ENCODE measurements at regions not wholly inside any gene's neighbourhood (a gene's known extent, or its start where the extent isn't known, plus 50 kb on each side); places are given as distances from the start of the nearest gene placed in this dataset.

- no peak overlapping the region for H3K9ac ChIP-seq (ENCODE audit: low read length)
- H3K27ac ChIP-seq (ENCODE audit: low read depth, low read length), result no peak overlapping the region
- no peaks in the 10 kb centered on the region for H3K27me3 ChIP-seq (ENCODE audit: control insufficient read depth, insufficient read depth, low read length)
- no peak overlapping the region for H3K4me3 ChIP-seq (ENCODE audit: low read length)
- H3K4me1 ChIP-seq (ENCODE audit: control insufficient read depth, insufficient read depth, low read length), result no peaks in the 10 kb centered on the region
- no peaks in the 10 kb centered on the region for H3K36me3 ChIP-seq (ENCODE audit: control insufficient read depth, insufficient read depth, low read length)
Observed at GRCh38 chr4:148828291-148828690, 386.1 kb upstream of the NR3C2 start.

DNA sequence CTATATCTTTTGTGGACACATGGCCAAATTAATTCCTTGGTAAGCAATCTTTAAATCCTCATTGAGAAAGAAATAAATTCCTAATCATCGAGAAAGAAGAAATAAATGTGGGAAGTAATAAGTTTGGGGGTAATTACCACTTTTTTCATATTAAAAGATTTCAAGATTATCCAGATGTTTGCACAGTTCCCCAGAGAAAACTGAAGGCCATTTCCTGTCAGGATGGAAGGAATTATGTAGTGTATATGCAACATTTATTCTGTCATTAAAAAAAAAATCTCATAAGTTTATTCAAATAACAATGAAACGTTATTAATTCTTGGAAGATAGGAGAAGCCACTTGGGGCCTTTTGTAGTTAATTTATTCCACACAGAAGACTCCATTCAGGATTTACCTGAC is 385.6 kb upstream of the NR3C2 start:
- Histone ChIP-seq H3K27me3 (ENCODE audit: control insufficient read depth, insufficient read depth, low read length) (no peaks in the 10 kb centered on the region), H3K27ac (ENCODE audit: low read depth, low read length) (no peak overlapping the region), H3K4me3 (ENCODE audit: low read length) (no peak overlapping the region), H3K36me3 (ENCODE audit: control insufficient read depth, insufficient read depth, low read length) (no peaks in the 10 kb centered on the region), H3K9ac (ENCODE audit: low read length) (no peak overlapping the region), H3K4me1 (ENCODE audit: control insufficient read depth, insufficient read depth, low read length) (no peaks in the 10 kb centered on the region)

- Histone ChIP-seq H3K36me3 (ENCODE audit: control insufficient read depth, insufficient read depth, low read length) (no peaks in the 10 kb centered on the region), H3K9ac (ENCODE audit: low read length) (no peak overlapping the region), H3K27ac (ENCODE audit: low read depth, low read length) (no peak overlapping the region), H3K4me1 (ENCODE audit: control insufficient read depth, insufficient read depth, low read length) (no peaks in the 10 kb centered on the region), H3K4me3 (ENCODE audit: low read length) (no peak overlapping the region), H3K27me3 (ENCODE audit: control insufficient read depth, insufficient read depth, low read length) (no peaks in the 10 kb centered on the region)
Observed at GRCh38 chr4:148823419-148823769, 381.2 kb upstream of the NR3C2 start.

DNA sequence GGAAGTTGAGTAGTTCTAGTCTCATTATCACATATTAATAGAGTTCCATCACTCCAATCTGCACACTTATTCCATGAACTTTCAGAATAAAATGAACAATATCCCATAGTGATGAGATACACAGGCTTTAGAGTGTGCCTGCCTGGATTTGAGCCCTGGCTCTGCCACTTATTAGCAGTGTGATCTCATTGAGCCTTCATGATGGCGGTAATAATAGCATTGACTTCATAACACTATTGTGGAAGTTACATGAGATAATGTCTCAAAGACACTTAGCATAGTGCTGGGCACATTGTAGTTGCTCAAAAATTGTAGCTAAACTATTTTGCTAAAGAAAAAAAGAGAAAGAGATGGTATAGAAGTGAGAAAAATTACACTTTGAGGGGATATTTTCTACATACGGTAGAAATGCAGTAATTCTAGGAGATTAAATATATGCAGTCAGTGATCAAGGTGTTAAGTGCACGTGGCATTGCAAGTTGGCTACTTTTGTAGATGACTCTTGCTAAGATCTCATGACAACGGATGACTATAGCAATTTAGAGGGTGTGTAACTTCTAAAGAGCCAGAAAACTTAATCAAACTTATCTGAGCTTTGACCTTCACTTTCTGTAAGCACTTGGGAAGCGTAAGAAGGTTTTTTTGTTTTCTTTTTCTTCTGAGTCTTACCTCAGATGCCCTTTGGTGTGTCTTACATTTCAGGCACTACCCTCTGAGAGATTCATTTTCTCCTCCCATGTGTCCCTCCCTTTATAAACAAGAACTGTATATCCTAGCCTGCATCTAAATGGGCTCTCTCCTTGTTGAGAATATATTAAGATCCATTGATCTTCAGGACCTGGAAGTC is 380.6 kb upstream of the NR3C2 start:
- no peaks in the 10 kb centered on the region for H3K4me1 ChIP-seq (ENCODE audit: control insufficient read depth, insufficient read depth, low read length)
- H3K27ac ChIP-seq (ENCODE audit: low read depth, low read length), result no peak overlapping the region
- H3K36me3 ChIP-seq (ENCODE audit: control insufficient read depth, insufficient read depth, low read length), result no peaks in the 10 kb centered on the region
- H3K27me3 ChIP-seq (ENCODE audit: control insufficient read depth, insufficient read depth, low read length), result no peaks in the 10 kb centered on the region
- no peak overlapping the region for H3K4me3 ChIP-seq (ENCODE audit: low read length)
- H3K9ac ChIP-seq (ENCODE audit: low read length), result no peak overlapping the region

- H3K27ac ChIP-seq (ENCODE audit: low read depth, low read length), result no peak overlapping the region
- H3K9ac ChIP-seq (ENCODE audit: low read length), result no peak overlapping the region
- H3K4me1 ChIP-seq (ENCODE audit: control insufficient read depth, insufficient read depth, low read length), result no peaks in the 10 kb centered on the region
- no peak overlapping the region for H3K4me3 ChIP-seq (ENCODE audit: low read length)
- no peaks in the 10 kb centered on the region for H3K36me3 ChIP-seq (ENCODE audit: control insufficient read depth, insufficient read depth, low read length)
- H3K27me3 ChIP-seq (ENCODE audit: control insufficient read depth, insufficient read depth, low read length), result no peaks in the 10 kb centered on the region
Observed at GRCh38 chr4:148814030-148814429, 371.8 kb upstream of the NR3C2 start.

DNA sequence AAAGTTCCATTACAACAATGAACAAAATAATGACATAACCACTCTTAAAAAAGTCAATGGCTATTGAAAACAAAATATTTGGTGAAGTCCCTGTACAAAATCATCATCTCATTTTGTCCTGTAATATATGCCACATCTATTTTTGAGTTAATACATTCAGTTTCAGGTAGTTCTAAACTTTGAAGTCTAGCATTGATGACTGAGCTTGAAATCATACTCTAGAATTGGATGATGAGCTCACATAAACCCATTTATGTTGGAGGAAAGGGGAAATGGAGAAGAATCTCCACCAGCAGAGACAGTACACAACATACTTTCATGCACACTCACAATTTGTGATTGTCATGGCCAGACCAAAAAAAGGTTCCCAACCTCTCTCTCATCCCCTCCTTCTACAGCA is 371.1 kb upstream of the NR3C2 start:
- H3K9ac ChIP-seq (ENCODE audit: low read length), result no peak overlapping the region
- no peaks in the 10 kb centered on the region for H3K36me3 ChIP-seq (ENCODE audit: control insufficient read depth, insufficient read depth, low read length)
- H3K27me3 ChIP-seq (ENCODE audit: control insufficient read depth, insufficient read depth, low read length), result no peaks in the 10 kb centered on the region
- H3K27ac ChIP-seq (ENCODE audit: low read depth, low read length), result no peak overlapping the region
- H3K4me3 ChIP-seq (ENCODE audit: low read length), result no peak overlapping the region
- H3K4me1 ChIP-seq (ENCODE audit: control insufficient read depth, insufficient read depth, low read length), result no peaks in the 10 kb centered on the region

GRCh38 chr4:148812101-148812500 is 369.9 kb upstream of the NR3C2 start:
- Histone ChIP-seq H3K36me3 (ENCODE audit: control insufficient read depth, insufficient read depth, low read length) (no peaks in the 10 kb centered on the region), H3K27me3 (ENCODE audit: control insufficient read depth, insufficient read depth, low read length) (no peaks in the 10 kb centered on the region), H3K4me1 (ENCODE audit: control insufficient read depth, insufficient read depth, low read length) (no peaks in the 10 kb centered on the region), H3K27ac (ENCODE audit: low read depth, low read length) (no peak overlapping the region), H3K4me3 (ENCODE audit: low read length) (no peak overlapping the region), H3K9ac (ENCODE audit: low read length) (no peak overlapping the region)

DNA sequence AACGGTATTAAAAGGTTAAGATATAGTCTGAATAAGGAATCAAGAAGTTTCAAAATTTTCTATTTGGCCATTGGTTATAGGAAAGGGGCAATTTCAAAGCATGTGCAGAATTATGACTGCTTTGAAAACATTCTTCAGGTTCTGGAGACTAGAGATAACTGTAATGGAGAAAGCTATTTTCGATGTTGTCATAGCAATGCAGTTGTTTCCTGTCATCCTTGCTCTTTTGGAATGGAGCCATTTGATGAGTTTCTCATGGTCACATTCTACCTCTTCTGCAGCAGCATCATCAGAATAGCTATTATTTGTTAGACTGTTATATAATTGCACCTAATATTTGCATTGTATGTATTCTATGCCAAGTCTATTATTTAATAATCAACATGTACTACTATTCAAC is 368.2 kb upstream of the NR3C2 start:
- no peaks in the 10 kb centered on the region for H3K36me3 ChIP-seq (ENCODE audit: control insufficient read depth, insufficient read depth, low read length)
- no peak overlapping the region for H3K4me3 ChIP-seq (ENCODE audit: low read length)
- no peak overlapping the region for H3K27ac ChIP-seq (ENCODE audit: low read depth, low read length)
- no peaks in the 10 kb centered on the region for H3K27me3 ChIP-seq (ENCODE audit: control insufficient read depth, insufficient read depth, low read length)
- H3K9ac ChIP-seq (ENCODE audit: low read length), result no peak overlapping the region
- no peaks in the 10 kb centered on the region for H3K4me1 ChIP-seq (ENCODE audit: control insufficient read depth, insufficient read depth, low read length)

- no peak overlapping the region for H3K9ac ChIP-seq (ENCODE audit: low read length)
- no peaks in the 10 kb centered on the region for H3K27me3 ChIP-seq (ENCODE audit: control insufficient read depth, insufficient read depth, low read length)
- no peaks in the 10 kb centered on the region for H3K4me1 ChIP-seq (ENCODE audit: control insufficient read depth, insufficient read depth, low read length)
- no peak overlapping the region for H3K4me3 ChIP-seq (ENCODE audit: low read length)
- no peaks in the 10 kb centered on the region for H3K36me3 ChIP-seq (ENCODE audit: control insufficient read depth, insufficient read depth, low read length)
- H3K27ac ChIP-seq (ENCODE audit: low read depth, low read length), result no peak overlapping the region
Observed at GRCh38 chr4:148808416-148808815, 366.2 kb upstream of the NR3C2 start.

- Histone ChIP-seq H3K36me3 (ENCODE audit: control insufficient read depth, insufficient read depth, low read length) (no peaks in the 10 kb centered on the region), H3K4me1 (ENCODE audit: control insufficient read depth, insufficient read depth, low read length) (no peaks in the 10 kb centered on the region), H3K4me3 (ENCODE audit: low read length) (no peak overlapping the region), H3K27ac (ENCODE audit: low read depth, low read length) (no peak overlapping the region), H3K27me3 (ENCODE audit: control insufficient read depth, insufficient read depth, low read length) (no peaks in the 10 kb centered on the region), H3K9ac (ENCODE audit: low read length) (no peak overlapping the region)
Observed at GRCh38 chr4:148800940-148801339, 358.7 kb upstream of the NR3C2 start.

GRCh38 chr4:148800336-148800885 is 358.2 kb upstream of the NR3C2 start:
- Histone ChIP-seq H3K4me3 (ENCODE audit: low read length) (no peak overlapping the region), H3K4me1 (ENCODE audit: control insufficient read depth, insufficient read depth, low read length) (no peaks in the 10 kb centered on the region), H3K27me3 (ENCODE audit: control insufficient read depth, insufficient read depth, low read length) (no peaks in the 10 kb centered on the region), H3K27ac (ENCODE audit: low read depth, low read length) (no peak overlapping the region), H3K36me3 (ENCODE audit: control insufficient read depth, insufficient read depth, low read length) (no peaks in the 10 kb centered on the region), H3K9ac (ENCODE audit: low read length) (no peak overlapping the region)

DNA sequence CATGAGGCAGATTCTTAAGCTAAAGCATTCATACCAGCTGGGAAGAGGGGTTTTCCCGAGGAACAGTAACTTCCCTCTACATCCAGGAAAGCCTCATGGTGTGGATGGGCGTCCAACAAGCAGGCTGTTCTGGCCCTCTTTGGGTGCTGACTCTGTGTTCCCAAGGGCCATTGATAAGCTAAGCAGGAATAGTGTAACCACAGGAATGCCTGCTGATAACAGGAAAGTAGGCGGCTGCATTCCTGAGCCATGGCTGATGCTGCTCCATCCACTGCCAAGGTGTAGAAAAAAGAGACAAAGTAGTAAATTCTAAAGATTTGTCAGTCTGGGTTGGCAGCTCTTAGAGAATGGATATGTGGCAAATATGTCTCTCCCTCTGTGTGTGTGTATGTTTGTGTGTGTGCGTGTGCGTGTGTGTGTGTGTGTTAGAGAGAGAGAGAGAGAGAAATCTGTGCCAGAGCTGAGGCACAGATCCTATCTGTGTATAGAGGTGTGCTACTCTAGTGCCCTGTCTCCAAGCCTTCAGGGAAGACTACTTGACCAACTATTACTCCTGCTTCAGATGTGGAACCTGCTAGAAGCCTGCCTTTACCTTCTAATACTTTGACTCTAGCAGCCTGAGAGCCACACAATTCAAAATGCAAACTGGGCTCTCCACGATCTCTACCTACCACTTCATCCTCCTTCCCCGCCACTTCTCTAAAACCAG is 353.1 kb upstream of the NR3C2 start:
- Histone ChIP-seq H3K4me3 (ENCODE audit: low read length) (no peak overlapping the region), H3K9ac (ENCODE audit: low read length) (no peak overlapping the region), H3K4me1 (ENCODE audit: control insufficient read depth, insufficient read depth, low read length) (no peaks in the 10 kb centered on the region), H3K27me3 (ENCODE audit: control insufficient read depth, insufficient read depth, low read length) (no peaks in the 10 kb centered on the region), H3K36me3 (ENCODE audit: control insufficient read depth, insufficient read depth, low read length) (no peaks in the 10 kb centered on the region), H3K27ac (ENCODE audit: low read depth, low read length) (no peak overlapping the region)

DNA sequence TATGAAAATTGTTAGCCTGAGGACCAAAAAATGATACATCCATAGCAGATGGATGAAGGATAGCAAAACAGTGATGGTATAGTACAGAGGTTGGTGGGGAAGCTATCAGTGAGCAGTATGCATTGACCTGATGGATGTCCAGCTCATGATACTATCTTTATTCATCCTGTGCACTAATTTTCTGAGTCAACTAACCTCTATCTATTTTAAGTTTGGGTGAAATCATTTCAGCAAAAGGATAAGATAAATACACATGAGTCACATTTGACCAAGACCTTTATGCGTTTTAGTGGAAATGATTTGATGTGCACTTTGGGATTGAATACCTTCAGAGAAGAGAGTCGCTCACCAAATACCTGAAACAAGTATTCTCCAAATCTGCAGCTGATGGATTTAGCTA is 351.0 kb upstream of the NR3C2 start:
- H3K27ac ChIP-seq (ENCODE audit: low read depth, low read length), result no peak overlapping the region
- H3K4me3 ChIP-seq (ENCODE audit: low read length), result no peak overlapping the region
- no peaks in the 10 kb centered on the region for H3K36me3 ChIP-seq (ENCODE audit: control insufficient read depth, insufficient read depth, low read length)
- H3K4me1 ChIP-seq (ENCODE audit: control insufficient read depth, insufficient read depth, low read length), result no peaks in the 10 kb centered on the region
- H3K27me3 ChIP-seq (ENCODE audit: control insufficient read depth, insufficient read depth, low read length), result no peaks in the 10 kb centered on the region
- H3K9ac ChIP-seq (ENCODE audit: low read length), result no peak overlapping the region
